Motor neuron (in vitro differentiated cells): ENCODE measurements at regions not wholly inside any gene's neighbourhood (a gene's known extent, or its start where the extent isn't known, plus 50 kb on each side); places are given as distances from the start of the nearest gene placed in this dataset.
"Not testable (repeated sequence)": the region's sequence is repeated elsewhere in the genome, so short reads cannot be mapped to it uniquely, and the experiment has no call there.

ENCODE experiments used
- ATAC-seq, 8 experiments: fragments of 200-7000 bp; cut with Tn5 transposase; replicated peaks in 6 of 8; 2 replicates each; pipeline ENCODE4 v1.8.0; 2021; ENCODE audit warnings: mild to moderate bottlenecking in 8 of 8, moderate library complexity in 8 of 8
- H3K27ac ChIP-seq, 2 donors: fragments of 250-450 bp; sonication (Bioruptor Pico); 2 replicates each; pipeline ENCODE4 v1.9.0; 2021; ENCODE audit warnings: antibody characterized with exemption in 2 of 2, mild to moderate bottlenecking in 2 of 2, moderate library complexity in 1 of 2
- H3K4me1 ChIP-seq, 2 donors: fragments of 250-450 bp; sonication (Bioruptor Pico); replicated peaks in 1 of 2; 2 replicates each; pipeline ENCODE4 v1.6.1; 2021; ENCODE audit warnings: antibody characterized with exemption in 2 of 2, mild to moderate bottlenecking in 2 of 2, moderate library complexity in 1 of 2
- H3K4me3 ChIP-seq, 5 donors: fragments of 250-450 bp; sonication (Bioruptor Pico); 2 replicates each; pipeline ENCODE4 v1.9.0; 2021; ENCODE audit warnings: antibody characterized with exemption in 5 of 5, mild to moderate bottlenecking in 5 of 5, moderate library complexity in 4 of 5
- WGBS, 10 experiments: fragments of 450-650 bp; shearing (Covaris generic); methylation state at CpG; one replicate each; pipeline ENCODE4 v1.0.0; 2022; 5-methylcytosine and 5-hydroxymethylcytosine counted together
- in situ Hi-C, 9 experiments: fragments of 400-800 bp; cut with MboI; loops; one replicate each; pipeline ENCODE4 v1.15.0; 2021; ENCODE audit warnings: low sequenced_read_pairs in 9 of 9, low pct_unique_long_range_greater_than_20kb in 2 of 9; ENCODE audit not compliant: unreplicated experiment in 9 of 9

- Histone ChIP-seq H3K4me3 (no peak overlapping the region), H3K4me1 (no peaks in the 10 kb centered on the region), H3K27ac (no peak overlapping the region)
- in situ Hi-C loops: no loop called here
- no peak for ATAC-seq
- WGBS, 10 experiments: 67 to 100% (median 100%) methylated on average over 1 of the region's 1 CpG; no CpG with 5 or more reads in 6 of the 10 experiments
These were observed 193.3 kb downstream of the KTN1 start for GRCh38 chr14:55773312-55773711.

GRCh38 chr14:55773984-55774545 is 194.1 kb downstream of the KTN1 start:
- H3K27ac ChIP-seq: no peak overlapping the region
- no peaks in the 10 kb centered on the region for H3K4me1 ChIP-seq
- WGBS, 10 experiments: 63 to 100% (median 100%) methylated on average over 1 of the region's 1 CpG; no CpG with 5 or more reads in 5 of the 10 experiments
- ATAC-seq: peak in 1 of 8 experiments; percentile 66
- in situ Hi-C loops: no loop called here
- no peak overlapping the region for H3K4me3 ChIP-seq

DNA sequence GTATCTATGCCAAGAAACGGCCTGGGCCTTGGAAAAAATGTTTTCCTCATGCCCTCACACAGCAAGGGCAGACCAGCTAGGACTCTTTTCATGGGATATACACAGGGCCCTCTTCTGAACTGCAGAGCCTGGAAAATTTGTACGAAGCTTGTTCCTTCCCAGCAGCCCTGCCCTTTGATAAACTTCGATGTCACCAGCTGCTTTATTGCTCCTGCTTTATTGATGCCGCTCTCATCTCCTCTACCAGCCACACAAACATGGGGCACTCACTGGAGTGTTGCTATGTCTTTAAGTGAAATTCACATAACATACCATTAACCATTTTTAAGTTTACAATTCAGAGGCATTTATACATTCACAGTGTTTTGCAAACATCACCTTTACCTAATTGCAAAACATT is 197.9 kb downstream of the KTN1 start:
- ATAC-seq: no peak

GRCh38 chr14:55780156-55780946 is 200.3 kb downstream of the KTN1 start:
- peaks cover 0 to 2% of the 10 kb centered on the region in 2 donors for H3K4me1 ChIP-seq
- H3K27ac ChIP-seq: no peak overlapping the region
- 0 to 100% (median 40%) methylated on average over 1 to 8 of the region's 8 CpGs; no CpG with 5 or more reads in 1 of the 10 experiments for WGBS, 10 experiments
- in situ Hi-C loops: no loop called here
- H3K4me3 ChIP-seq: no peak overlapping the region
- ATAC-seq: peak in 3 of 8 experiments; percentile 79 to 93 (median 92)

More for the DNA sequence above, 197.9 kb downstream of the KTN1 start:
- no peak overlapping the region for H3K4me3 ChIP-seq
- WGBS, 10 experiments: 7 to 100% (median 78%) methylated on average over 1 to 4 of the region's 4 CpGs; no CpG with 5 or more reads in 2 of the 10 experiments
- no peak overlapping the region for H3K27ac ChIP-seq
- in situ Hi-C loops: no loop called here
- H3K4me1 ChIP-seq: peaks cover 0 to 2% of the 10 kb centered on the region in 2 donors

DNA sequence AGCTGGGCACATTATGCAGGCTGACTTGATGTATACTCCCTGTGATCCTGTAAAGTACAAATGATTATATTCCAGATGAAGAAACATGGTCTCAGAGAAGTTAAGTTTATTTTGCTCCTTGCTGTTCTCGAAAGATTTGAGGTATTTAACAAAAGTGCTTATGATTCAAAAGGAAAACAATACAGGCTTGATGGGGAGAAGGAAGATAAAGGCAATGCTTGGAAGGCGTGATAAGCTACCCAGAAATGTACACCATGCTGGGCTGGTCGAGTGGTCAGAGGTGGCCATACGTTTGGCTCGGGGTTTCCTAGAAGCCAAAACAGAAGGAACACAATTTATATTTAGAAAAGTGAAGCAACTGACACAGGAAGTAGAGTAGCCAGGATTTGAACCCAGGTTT is 201.0 kb downstream of the KTN1 start:
- H3K4me3 ChIP-seq: no peak overlapping the region
- 60 to 93% (median 80%) methylated on average over 1 to 5 of the region's 5 CpGs; no CpG with 5 or more reads in 2 of the 10 experiments for WGBS, 10 experiments
- ATAC-seq: no peak
- in situ Hi-C loops: no loop called here
- H3K4me1 ChIP-seq: peaks cover 0 to 2% of the 10 kb centered on the region in 2 donors
- no peak overlapping the region for H3K27ac ChIP-seq

GRCh38 chr14:55782166-55782565 is 202.2 kb downstream of the KTN1 start:
- in situ Hi-C loops: no loop called here
- no peak for ATAC-seq

GRCh38 chr14:55789406-55789805 is 209.4 kb downstream of the KTN1 start:
- WGBS, 10 experiments: 70 to 100% (median 100%) methylated on average over 1 to 2 of the region's 2 CpGs; no CpG with 5 or more reads in 1 of the 10 experiments
- H3K27ac ChIP-seq: no peak overlapping the region
- in situ Hi-C loops: no loop called here
- H3K4me1 ChIP-seq: no peaks in the 10 kb centered on the region
- ATAC-seq: no peak
- no peak overlapping the region for H3K4me3 ChIP-seq

More at GRCh38 chr14:55782166-55782565, 202.2 kb downstream of the KTN1 start:
- Histone ChIP-seq H3K4me3 (no peak overlapping the region), H3K27ac (no peak overlapping the region), H3K4me1 (peaks cover 0 to 2% of the 10 kb centered on the region in 2 donors)

- 65 to 100% (median 85%) methylated on average over 1 to 6 of the region's 6 CpGs for WGBS, 10 experiments
- peak in 4 of 8 experiments; percentile 41 to 79 (median 58) for ATAC-seq
- in situ Hi-C loops: no loop called here
- no peak overlapping the region for H3K27ac ChIP-seq
- H3K4me1 ChIP-seq: peaks cover 5 to 6% of the 10 kb centered on the region in 2 donors
- H3K4me3 ChIP-seq: no peak overlapping the region
These were observed 214.9 kb downstream of the KTN1 start for GRCh38 chr14:55794655-55795595.

DNA sequence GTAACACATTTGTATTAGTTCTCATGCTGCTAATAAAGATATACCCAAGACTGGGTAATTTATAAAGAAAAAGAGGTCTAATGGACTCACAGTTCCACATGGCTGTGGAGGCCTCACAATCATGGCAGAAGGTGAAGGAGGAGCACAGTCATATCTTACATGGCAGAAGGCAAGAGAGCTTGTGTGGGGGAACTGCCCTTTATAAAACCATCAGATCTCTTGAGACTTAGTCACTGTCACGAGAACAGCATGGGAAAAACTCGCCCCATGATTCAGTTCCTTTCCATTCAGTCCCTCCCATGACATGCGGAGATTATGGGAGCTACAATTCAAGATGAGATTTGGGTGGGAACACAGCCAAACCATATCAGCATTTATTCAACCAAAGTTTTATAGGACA is 216.5 kb downstream of the KTN1 start:
- WGBS, 10 experiments: 5 to 100% (median 92%) methylated on average over 1 to 3 of the region's 3 CpGs; no CpG with 5 or more reads in 2 of the 10 experiments
- in situ Hi-C loops, H3K4me1 ChIP-seq, H3K27ac ChIP-seq, H3K4me3 ChIP-seq: not testable (repeated sequence)
- peak in 2 of 8 experiments; percentile 64 to 73 for ATAC-seq

DNA sequence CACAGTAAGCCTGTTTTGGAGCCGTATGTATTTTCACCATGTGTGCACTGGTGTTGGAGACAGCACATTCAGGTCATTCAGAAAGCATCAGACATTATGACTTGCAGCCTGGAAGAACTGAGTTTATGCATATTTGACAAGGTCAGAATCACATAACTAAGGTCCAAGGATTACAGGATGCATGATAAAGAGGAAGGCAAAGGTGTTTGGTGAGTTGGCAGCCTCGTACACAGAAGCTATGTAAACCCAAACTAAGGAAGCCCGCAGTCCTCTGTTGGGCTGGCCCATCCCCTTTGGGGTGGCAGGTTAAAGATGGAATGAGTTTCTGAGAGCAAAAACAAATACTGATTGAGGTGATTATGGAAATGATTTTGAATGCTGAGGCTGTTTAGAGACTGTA is 218.4 kb downstream of the KTN1 start:
- peaks cover 8 to 9% of the 10 kb centered on the region in 2 donors for H3K4me1 ChIP-seq
- no peak overlapping the region for H3K4me3 ChIP-seq
- no peak overlapping the region for H3K27ac ChIP-seq
- ATAC-seq: no peak
- in situ Hi-C loops: no loop called here
- WGBS, 10 experiments: 80 to 100% (median 88%) methylated on average over 1 to 3 of the region's 3 CpGs; no CpG with 5 or more reads in 4 of the 10 experiments

DNA sequence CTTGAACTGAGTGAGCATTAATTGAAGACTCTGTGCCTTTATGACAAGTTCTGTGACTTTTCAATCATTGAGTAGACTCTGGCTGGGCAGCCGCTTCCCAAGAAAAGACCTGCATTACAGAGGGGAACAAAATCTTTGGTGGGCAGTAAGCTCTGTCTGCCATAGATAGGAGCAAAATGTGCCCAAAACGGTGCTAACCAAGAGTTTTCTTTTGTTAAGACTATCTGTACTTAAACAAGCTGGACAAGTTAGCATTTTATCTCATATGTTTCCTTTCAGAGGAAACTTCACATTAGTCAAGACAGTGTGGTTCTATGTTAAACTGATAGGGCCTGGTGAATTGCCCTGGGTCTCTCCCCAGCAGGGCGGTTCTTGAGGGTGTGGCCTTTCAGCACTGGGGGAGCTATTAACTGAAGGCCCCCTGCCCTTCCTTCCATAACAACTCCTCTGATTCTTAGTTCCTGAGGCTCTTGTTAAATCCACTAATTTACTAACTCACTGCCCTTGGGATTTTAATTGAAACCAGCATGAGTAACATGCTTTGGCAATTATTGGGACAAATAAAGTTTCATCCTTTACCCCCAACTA is 219.6 kb downstream of the KTN1 start:
- in situ Hi-C loops: no loop called here
- peak in 4 of 8 experiments; percentile 5 to 68 (median 63) for ATAC-seq
- H3K4me1 ChIP-seq: peaks cover 8 to 9% of the 10 kb centered on the region in 2 donors
- no peak overlapping the region for H3K27ac ChIP-seq
- WGBS, 10 experiments: 0 to 100% (median 55%) methylated on average over 1 to 3 of the region's 3 CpGs; no CpG with 5 or more reads in 4 of the 10 experiments
- no peak overlapping the region for H3K4me3 ChIP-seq

DNA sequence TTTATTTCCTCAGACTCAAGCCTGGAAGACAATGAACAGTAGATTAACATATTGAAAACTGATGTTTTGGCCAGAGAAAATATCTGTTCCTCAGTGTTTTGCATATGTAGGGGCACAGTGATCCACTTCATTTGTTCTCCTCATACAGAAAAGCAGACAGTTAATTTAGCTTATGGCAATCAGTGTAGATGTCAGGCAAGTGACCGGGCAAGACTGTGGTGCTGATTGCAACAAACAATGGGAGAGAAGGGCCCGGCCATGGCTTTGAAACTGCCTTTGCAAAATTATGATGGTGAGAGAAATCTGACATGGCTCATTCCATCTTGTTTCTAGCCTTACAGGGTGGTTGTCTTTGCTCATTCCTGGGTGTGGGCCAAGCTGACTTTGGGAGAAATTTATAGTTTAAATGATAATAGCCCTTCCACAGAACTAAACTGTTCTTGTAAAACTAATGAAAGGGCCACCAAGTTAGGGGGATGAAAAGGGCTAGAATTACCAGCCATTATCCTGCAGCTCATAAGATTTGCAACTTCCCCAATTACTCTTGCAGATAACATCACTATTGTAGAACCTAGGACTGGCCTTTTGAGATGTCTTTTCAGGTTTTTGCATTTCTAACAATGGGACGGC is 220.3 kb downstream of the KTN1 start:
- peak in 5 of 8 experiments; percentile 5 to 86 (median 82) for ATAC-seq
- 8 to 67% (median 40%) methylated on average over 1 to 3 of the region's 3 CpGs; no CpG with 5 or more reads in 1 of the 10 experiments for WGBS, 10 experiments
- in situ Hi-C loops: no loop called here

More for the DNA sequence above, 220.3 kb downstream of the KTN1 start:
- H3K27ac ChIP-seq: no peak overlapping the region
- H3K4me3 ChIP-seq: no peak overlapping the region
- H3K4me1 ChIP-seq: peaks cover 8 to 9% of the 10 kb centered on the region in 2 donors
